UCSD-AML1 (cell line): ENCODE measurements at regions not wholly inside any gene's neighbourhood (a gene's known extent, or its start where the extent isn't known, plus 50 kb on each side); places are given as distances from the start of the nearest gene placed in this dataset.
"Not testable (repeated sequence)": the region's sequence is repeated elsewhere in the genome, so short reads cannot be mapped to it uniquely, and the experiment has no call there.

Experiments
- DNase-seq: peaks from one replicate; lab custom pipeline; 2025; ENCODE audit not compliant: unreplicated experiment; lab: John Stamatoyannopoulos, UW

GRCh38 chr18:30639361-30639760, 403.2 kb downstream of the DSC3 start:
- no peak for DNase-seq

GRCh38 chr18:30634249-30634648, 408.3 kb downstream of the DSC3 start:
- no peak for DNase-seq

GRCh38 chr18:30632071-30632698, 410.4 kb downstream of the DSC3 start:
- no peak for DNase-seq

- DNase-seq, result no peak
These were observed 416.6 kb downstream of the DSC3 start for GRCh38 chr18:30625961-30626360.

- no peak for DNase-seq
These were observed 419.0 kb downstream of the DSC3 start for GRCh38 chr18:30623401-30624065.

- no peak for DNase-seq
These were observed 419.9 kb downstream of the DSC3 start for GRCh38 chr18:30622635-30623034.

GRCh38 chr18:30622104-30622503, 420.4 kb downstream of the DSC3 start:
- no peak for DNase-seq

GRCh38 chr18:30618567-30618966, 424.0 kb downstream of the DSC3 start:
- DNase-seq, result no peak

GRCh38 chr18:30616414-30616813, 426.1 kb downstream of the DSC3 start:
- DNase-seq, result no peak

- DNase-seq, result no peak
These were observed 429.1 kb downstream of the DSC3 start for GRCh38 chr18:30613467-30613801.

- DNase-seq, result no peak
These were observed 441.0 kb downstream of the DSC3 start for GRCh38 chr18:30601541-30601940.

- no peak for DNase-seq
These were observed 445.3 kb downstream of the DSC3 start for GRCh38 chr18:30597202-30597601.

- no peak for DNase-seq
These were observed 445.9 kb downstream of the DSC3 start for GRCh38 chr18:30596635-30597034.

- DNase-seq, result no peak
These were observed 446.6 kb downstream of the DSC3 start for GRCh38 chr18:30595942-30596341.

GRCh38 chr18:30594911-30595310, 447.6 kb downstream of the DSC3 start:
- DNase-seq, result not testable (repeated sequence)

- DNase-seq, result no peak
These were observed 451.1 kb downstream of the DSC3 start for GRCh38 chr18:30591462-30591861.

- DNase-seq, result no peak
These were observed 453.8 kb downstream of the DSC3 start for GRCh38 chr18:30588673-30589164.

GRCh38 chr18:30583768-30584167, 458.8 kb downstream of the DSC3 start:
- no peak for DNase-seq

- DNase-seq, result no peak
These were observed 460.5 kb downstream of the DSC3 start for GRCh38 chr18:30582078-30582477.

- no peak for DNase-seq
These were observed 463.8 kb downstream of the DSC3 start for GRCh38 chr18:30578707-30579106.

GRCh38 chr18:30572214-30572613, 470.3 kb downstream of the DSC3 start:
- no peak for DNase-seq

GRCh38 chr18:30568333-30568732, 474.2 kb downstream of the DSC3 start:
- no peak for DNase-seq

GRCh38 chr18:30566877-30567276, 475.7 kb downstream of the DSC3 start:
- no peak for DNase-seq
